HCT116 (cell line): ENCODE measurements at regions not wholly inside any gene's neighbourhood (a gene's known extent, or its start where the extent isn't known, plus 50 kb on each side); places are given as distances from the start of the nearest gene placed in this dataset.

Experiments used
- CTCF ChIP-seq, 3 experiments: fragments of 200-600 bp in 1 of 3; sonication (generic) in 1 of 3; IDR thresholded peaks in 2 of 3; conservative IDR thresholded peaks in 1 of 3; 2 replicates each; pipeline ENCODE4 v1.5.1; 2012 to 2017; ENCODE audit warnings: low read depth in 2 of 3, low read length in 2 of 3, antibody characterized with exemption in 1 of 3, borderline replicate concordance in 1 of 3, control low read depth in 1 of 3, mild to moderate bottlenecking in 1 of 3, mixed read lengths in 1 of 3, mixed run types in 1 of 3, moderate library complexity in 1 of 3; ENCODE audit not compliant: insufficient read depth in 1 of 3
- FOSL1 ChIP-seq: IDR thresholded peaks from 2 replicates; pipeline ENCODE4 v1.6.1; 2012; ENCODE audit warnings: low read depth
- RAD21 ChIP-seq: IDR thresholded peaks from 2 replicates; pipeline ENCODE4 v1.6.1; 2012; ENCODE audit warnings: low read depth, mild to moderate bottlenecking
- REST ChIP-seq: IDR thresholded peaks from 2 replicates; pipeline ENCODE4 v1.6.1; 2012; ENCODE audit warnings: low read depth
- SP1 ChIP-seq: IDR thresholded peaks from 2 replicates; pipeline ENCODE4 v1.6.1; 2012; ENCODE audit warnings: low read depth
- ZFX ChIP-seq: fragments of 450-650 bp; IDR thresholded peaks from 2 replicates; pipeline ENCODE4 v1.6.1; 2017
- ZNF274 ChIP-seq: fragments of 200-500 bp; sonication (Bioruptor generic); IDR thresholded peaks from 2 replicates; pipeline ENCODE4 v1.6.1; 2014; ENCODE audit warnings: mild to moderate bottlenecking, low read depth, low read length, inconsistent platforms

GRCh38 chr20:22827916-22828315, 207.2 kb upstream of the SSTR4 start:
- TF ChIP-seq CTCF (IDR thresholded peaks at IDR 0.05 in 2 of 3, conservative IDR thresholded peaks at IDR 0.05 in 1 of 3; ENCODE audit: borderline replicate concordance in 1 of 3, insufficient read depth in 1 of 3, low read depth in 2 of 3, low read length in 2 of 3) (no peak), ZNF274 (no peak), RAD21 (no peak), FOSL1 (no peak), ZFX (no peak), SP1 (no peak), REST (no peak)
